K562 (cell line): ENCODE measurements at regions not wholly inside any gene's neighbourhood (a gene's known extent, or its start where the extent isn't known, plus 50 kb on each side); places are given as distances from the start of the nearest gene placed in this dataset.

Experiments
- ATAC-seq: fragments of 200-7000 bp; cut with Tn5 transposase; 3 replicates; pipeline ENCODE4 v1.9.1; 2020; ENCODE audit warnings: moderate library complexity
- BruUV-seq: library from RNA; stranded (reverse); fragments of 400-500 nt; replicated peaks from 2 replicates; lab custom pipeline; 2021; lab: Mats Ljungman, UMichigan
- CTCF ChIA-PET: fragments of 300-600 bp; formaldehyde crosslinking; extraction: SDS; loops from one replicate; lab custom pipeline; 2021; ENCODE audit warnings: low intra/inter-chr PET ratio; lab: Yijun Ruan, JAX
- POLR2A ChIA-PET: fragments of 300-600, 350-650 bp; sonication (Branson Sonifier 250); formaldehyde crosslinking; extraction: SDS; loops from one replicate; lab custom pipeline; 2021; ENCODE audit warnings: antibody characterized with exemption, inconsistent platforms; lab: Yijun Ruan, JAX
- DNase-seq, 4 experiments: peaks; one replicate each; pipeline versions ENCODE4 v3.0.0 to v3.0.0-alpha.2; 2011 to 2018; ENCODE audit warnings: low spot score in 3 of 4, mixed read lengths in 3 of 4; ENCODE audit errors: extremely low read depth in 1 of 4
- FAIRE-seq: peaks from 2 replicates; lab custom pipeline; 2011; peaks lifted over from hg19 to GRCh38; lab: Jason Lieb, UNC
- H2AFZ ChIP-seq: 2 replicates; pipeline ENCODE4 v1.6.0; 2011; ENCODE audit warnings: low read depth, low read length, control low read depth, inconsistent platforms
- H3K27ac ChIP-seq: fragments of 200-600 bp; 3 replicates; pipeline ENCODE4 v1.8.0; 2011; ENCODE audit warnings: low read depth, mild to moderate bottlenecking, control low read depth, inconsistent platforms, low read length, moderate library complexity, mixed read lengths; ENCODE audit errors: extremely low read depth
- H3K27me3 ChIP-seq, 2 experiments: fragments of 300-600 bp in 1 of 2; 2 replicates in 1 of 2; 3 replicates in 1 of 2; pipeline versions ENCODE4 v1.6.0 to v1.8.0; 2011; ENCODE audit warnings: inconsistent platforms in 2 of 2, low read length in 2 of 2, mild to moderate bottlenecking in 1 of 2, mixed read lengths in 1 of 2, moderate library complexity in 1 of 2; ENCODE audit not compliant: control insufficient read depth in 2 of 2, insufficient read depth in 2 of 2
- H3K36me3 ChIP-seq: fragments of 300-600 bp; 3 replicates; pipeline ENCODE4 v1.8.0; 2011; ENCODE audit warnings: mild to moderate bottlenecking, low read length, inconsistent platforms; ENCODE audit not compliant: control insufficient read depth, insufficient read depth
- H3K4me1 ChIP-seq, 2 experiments: fragments of 200-600 bp in 1 of 2; replicated peaks in 1 of 2; 2 replicates in 1 of 2; 3 replicates in 1 of 2; pipeline versions ENCODE4 v1.5.1 to v1.8.0; 2011; ENCODE audit warnings: inconsistent platforms in 2 of 2, low read length in 2 of 2, mild to moderate bottlenecking in 1 of 2, mixed read lengths in 1 of 2, moderate library complexity in 1 of 2; ENCODE audit not compliant: control insufficient read depth in 2 of 2, insufficient read depth in 2 of 2
- H3K4me2 ChIP-seq: 2 replicates; pipeline ENCODE4 v1.6.1; 2011; ENCODE audit warnings: low read length, control low read depth, inconsistent platforms, mixed read lengths; ENCODE audit not compliant: insufficient read depth
- H3K4me3 ChIP-seq: fragments of 200-600 bp; sonication (generic), shearing (Covaris generic); 2 replicates; pipeline ENCODE4 v1.5.1; 2016; ENCODE audit warnings: control low read depth, inconsistent platforms
- H3K79me2 ChIP-seq: fragments of 200-600 bp; 3 replicates; pipeline ENCODE4 v1.8.0; 2011; ENCODE audit warnings: low read length, inconsistent platforms; ENCODE audit not compliant: control insufficient read depth, insufficient read depth
- H3K9ac ChIP-seq, 2 experiments: 2 replicates each; pipeline versions ENCODE4 v1.6.0 to v1.6.1; 2011; ENCODE audit warnings: low read depth in 2 of 2, low read length in 2 of 2, control low read depth in 1 of 2, inconsistent platforms in 1 of 2, mild to moderate bottlenecking in 1 of 2, mixed read lengths in 1 of 2; ENCODE audit not compliant: insufficient read depth in 1 of 2
- H3K9me1 ChIP-seq: one replicate; pipeline ENCODE4 v1.6.0; 2011; ENCODE audit warnings: inconsistent platforms, mild to moderate bottlenecking, low read length, moderate library complexity; ENCODE audit not compliant: control insufficient read depth, insufficient read depth
- H3K9me3 ChIP-seq: replicated peaks from 2 replicates; pipeline ENCODE4 v1.5.1; 2011; ENCODE audit warnings: low read depth, low read length, inconsistent platforms; ENCODE audit not compliant: control insufficient read depth, insufficient read depth
- H4K20me1 ChIP-seq: replicated peaks from 2 replicates; pipeline ENCODE4 v1.6.1; 2011; ENCODE audit warnings: low read length, inconsistent platforms, mixed read lengths; ENCODE audit not compliant: control insufficient read depth, insufficient read depth
- ELK3 ChIP-seq: fragments of 450-650 bp; formaldehyde crosslinking; IDR thresholded peaks from 2 replicates; pipeline ENCODE4 v1.4.0; 2020; ENCODE audit warnings: mild to moderate bottlenecking
- MAFG ChIP-seq: fragments of 450-650 bp; conservative IDR thresholded peaks from 2 replicates; pipeline ENCODE4 v1.6.1; 2016; ENCODE audit warnings: missing genetic modification characterization, missing compliant biosample characterization
- PATZ1 ChIP-seq: fragments of 250-450 bp; sonication (Bioruptor Pico); IDR thresholded peaks from 2 replicates; pipeline ENCODE4 v1.5.0; 2020; ENCODE audit warnings: mild to moderate bottlenecking, borderline replicate concordance
- PHB2 ChIP-seq: fragments of 450-650 bp; IDR thresholded peaks from 2 replicates; pipeline ENCODE4 v1.6.1; 2017; ENCODE audit warnings: low read depth
- SRSF1 ChIP-seq: fragments of 200-400 bp; formaldehyde crosslinking; IDR thresholded peaks from 2 replicates; pipeline ENCODE4 v1.6.1; 2017; ENCODE audit warnings: mild to moderate bottlenecking, low read depth, low read length, moderate library complexity
- ZBTB5 ChIP-seq: fragments of 450-650 bp; IDR thresholded peaks from 2 replicates; pipeline ENCODE4 v1.6.1; 2017; ENCODE audit warnings: antibody characterized with exemption
- ZNF134 ChIP-seq: fragments of 250-450 bp; sonication (Bioruptor Pico); conservative IDR thresholded peaks from 2 replicates; pipeline ENCODE4 v1.4.0; 2020
- ZNF143 ChIP-seq: sonication (generic); formaldehyde crosslinking; IDR thresholded peaks from 2 replicates; pipeline ENCODE4 v1.9.0; 2022; ENCODE audit warnings: mild to moderate bottlenecking, missing genetic modification reagents
- ZNF311 ChIP-seq: fragments of 250-450 bp; sonication (Bioruptor Pico); IDR thresholded peaks from 2 replicates; pipeline ENCODE4 v1.4.0; 2020; ENCODE audit warnings: mild to moderate bottlenecking, moderate library complexity
- ZNF384 ChIP-seq: IDR thresholded peaks from 2 replicates; pipeline ENCODE4 v1.6.1; 2012; ENCODE audit warnings: low read depth, low read length, improper control_type of control experiment
- WGBS: fragments of 100-300 bp; shearing (Covaris generic); methylation state at CpG from one replicate; pipeline ENCODE4 v1.1.6; 2016; ENCODE audit warnings: low coverage, mixed read lengths; ENCODE audit not compliant: insufficient coverage; ENCODE audit errors: missing lambda C conversion rate; 5-methylcytosine and 5-hydroxymethylcytosine counted together
- in situ Hi-C: fragments of 300-500 bp; cut with MboI; formaldehyde crosslinking; loops from 4 replicates; pipeline ENCODE4 v1.15.0; 2018; ENCODE audit warnings: inconsistent platforms, mixed read lengths
- intact Hi-C: fragments of 100-400 bp; cut with micrococcal nuclease; formaldehyde crosslinking; loops from 2 replicates; pipeline ENCODE4 v1.14.2; 2022

DNA sequence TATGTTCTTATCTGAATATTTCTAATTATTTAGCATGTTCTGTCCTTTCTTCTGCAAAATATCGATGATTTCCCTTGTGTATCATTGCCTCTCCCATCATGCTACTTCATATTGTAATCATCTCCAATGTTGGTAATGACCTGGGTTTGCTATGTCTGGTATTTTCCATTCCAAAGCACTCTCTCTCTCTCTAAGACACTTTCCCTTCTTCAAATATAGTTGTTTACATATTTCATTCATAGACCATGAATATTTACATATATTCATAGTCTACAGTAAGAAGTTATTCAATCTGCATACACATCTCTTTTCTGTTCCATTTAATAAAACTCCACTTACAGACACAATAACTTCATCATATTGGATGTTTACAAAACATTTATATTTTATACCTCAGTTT is 1516.5 kb upstream of the FLRT2 start:
- Histone ChIP-seq H3K79me2 (no peaks in the 10 kb centered on the region), H2AFZ (no peak overlapping the region), H3K9me3 (no peaks in the 10 kb centered on the region), H3K36me3 (no peaks in the 10 kb centered on the region), H4K20me1 (no peaks in the 10 kb centered on the region), H3K4me3 (no peak overlapping the region), H3K4me1 (no peaks in the 10 kb centered on the region), H3K9ac (no peak overlapping the region), H3K9me1 (no peaks in the 10 kb centered on the region), H3K27ac (no peak overlapping the region), H3K4me2 (no peak overlapping the region), H3K27me3 (no peaks in the 10 kb centered on the region)
- ATAC-seq (no peak), DNase-seq (no peak), FAIRE-seq (no peak)
- in situ Hi-C loops: no loop called here
- POLR2A ChIA-PET: no interaction called here
- BruUV-seq: no TSS peak
- intact Hi-C loops: no loop called here
- WGBS: 7% methylated on average over 1 of the region's 1 CpG
- TF ChIP-seq ZNF143 (CRISPR knock-in tag): no peak
- no peak for TF ChIP-seq ZNF134 (CRISPR knock-in tag)
- TF ChIP-seq MAFG: no peak
- no peak for TF ChIP-seq ZNF311 (CRISPR knock-in tag)
- TF ChIP-seq PHB2: no peak
- no peak for TF ChIP-seq ZNF384
- no peak for TF ChIP-seq ZBTB5
- no peak for TF ChIP-seq ELK3 (CRISPR knock-in tag)
- no peak for TF ChIP-seq SRSF1
- TF ChIP-seq PATZ1: no peak
- CTCF ChIA-PET: no interaction called here
